Astrocyte (in vitro differentiated cells and primary cell): ENCODE measurements at regions not wholly inside any gene's neighbourhood (a gene's known extent, or its start where the extent isn't known, plus 50 kb on each side); places are given as distances from the start of the nearest gene placed in this dataset.
A peak's percentile ranks its signal among the peaks of the same experiment; 100 is the strongest.

Experiments used
- DNase-seq: peaks from one replicate; pipeline ENCODE4 v3.0.0-alpha.2; 2010; ENCODE audit warnings: low read depth
- FAIRE-seq: peaks from 2 replicates; lab custom pipeline; 2011; peaks lifted over from hg19 to GRCh38; lab: Jason Lieb, UNC
- H2AFZ ChIP-seq: 2 replicates; pipeline ENCODE4 v1.6.0; 2012; ENCODE audit warnings: low read depth, low read length, inconsistent platforms
- H3K27ac ChIP-seq: 2 replicates; pipeline ENCODE4 v1.5.1; 2011; ENCODE audit warnings: low read depth, low read length, inconsistent platforms
- H3K27me3 ChIP-seq: 2 replicates; pipeline ENCODE4 v1.6.0; 2011; ENCODE audit warnings: low read length, inconsistent platforms; ENCODE audit not compliant: insufficient read depth
- H3K36me3 ChIP-seq: 2 replicates; pipeline ENCODE4 v1.5.1; 2011; ENCODE audit warnings: low read length, inconsistent platforms; ENCODE audit not compliant: insufficient read depth
- H3K4me1 ChIP-seq: 2 replicates; pipeline ENCODE4 v1.5.1; 2011; ENCODE audit warnings: low read length, inconsistent platforms; ENCODE audit not compliant: insufficient read depth
- H3K4me2 ChIP-seq: 2 replicates; pipeline ENCODE4 v1.6.0; 2012; ENCODE audit warnings: low read length, inconsistent platforms
- H3K4me3 ChIP-seq: 2 replicates; pipeline ENCODE4 v1.5.1; 2011; ENCODE audit warnings: low read depth, mild to moderate bottlenecking, low read length, inconsistent platforms; ENCODE audit not compliant: insufficient read depth
- H3K79me2 ChIP-seq: 2 replicates; pipeline ENCODE4 v1.6.0; 2012; ENCODE audit warnings: mild to moderate bottlenecking, low read length, inconsistent platforms; ENCODE audit not compliant: insufficient read depth
- H3K9ac ChIP-seq: 2 replicates; pipeline ENCODE4 v1.6.0; 2012; ENCODE audit warnings: mild to moderate bottlenecking, low read length, inconsistent platforms
- H3K9me3 ChIP-seq: 2 replicates; pipeline ENCODE4 v1.5.1; 2012; ENCODE audit warnings: low read depth, mild to moderate bottlenecking, low read length, inconsistent platforms; ENCODE audit not compliant: insufficient read depth
- H4K20me1 ChIP-seq: 2 replicates; pipeline ENCODE4 v1.6.0; 2012; ENCODE audit warnings: low read length, inconsistent platforms; ENCODE audit not compliant: insufficient read depth
- H3K27ac Mint-ChIP-seq: one replicate; pipeline ENCODE4 v1.8.0; 2021; ENCODE audit warnings: mild to moderate bottlenecking, mixed read lengths; ENCODE audit not compliant: unreplicated experiment
- H3K27me3 Mint-ChIP-seq: one replicate; pipeline ENCODE4 v1.8.0; 2021; ENCODE audit warnings: low read depth, mixed read lengths; ENCODE audit not compliant: unreplicated experiment
- H3K36me3 Mint-ChIP-seq: one replicate; pipeline ENCODE4 v1.8.0; 2021; ENCODE audit warnings: low read depth, mixed read lengths; ENCODE audit not compliant: unreplicated experiment
- H3K4me1 Mint-ChIP-seq: one replicate; pipeline ENCODE4 v1.8.0; 2021; ENCODE audit warnings: low read depth, mixed read lengths; ENCODE audit not compliant: unreplicated experiment
- H3K4me3 Mint-ChIP-seq: one replicate; pipeline ENCODE4 v1.8.0; 2021; ENCODE audit warnings: mild to moderate bottlenecking, moderate library complexity, mixed read lengths; ENCODE audit not compliant: unreplicated experiment
- H3K9me3 Mint-ChIP-seq: one replicate; pipeline ENCODE4 v1.8.0; 2021; ENCODE audit warnings: mild to moderate bottlenecking, mixed read lengths; ENCODE audit not compliant: unreplicated experiment
- EZH2 ChIP-seq: IDR thresholded peaks from 2 replicates; pipeline ENCODE4 v1.6.1; 2012; ENCODE audit warnings: mild to moderate bottlenecking, low read length, inconsistent platforms; ENCODE audit not compliant: insufficient read depth
- TF ChIP-seq, protein P1 (sequence below): IDR thresholded peaks from 2 replicates; pipeline ENCODE4 v1.5.1; 2011; ENCODE audit warnings: low read depth, mild to moderate bottlenecking, inconsistent platforms, low read length, moderate library complexity; ENCODE audit not compliant: insufficient read depth

DNA sequence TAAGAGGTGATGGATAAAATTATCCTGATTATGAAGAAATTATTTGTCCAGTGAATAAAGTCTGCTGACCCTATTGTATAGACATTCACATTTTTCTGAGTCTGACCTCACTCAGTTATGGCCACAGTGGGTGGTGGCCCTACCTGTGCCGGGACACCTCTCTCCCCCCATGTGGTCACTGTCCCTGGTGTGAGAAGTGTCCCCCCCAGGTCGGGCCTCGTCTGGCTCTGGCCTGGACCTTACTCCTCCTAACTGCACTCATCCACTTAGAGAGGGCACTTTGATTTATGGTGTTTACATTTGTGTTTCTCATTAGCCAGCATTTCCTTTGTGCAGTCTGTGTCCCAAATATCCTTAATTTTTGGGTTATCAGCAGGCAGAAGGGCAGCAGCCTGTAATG, 59.6 kb upstream of the ZNF32 start:
- Histone ChIP-seq H3K79me2 (no peaks in the 10 kb centered on the region), H3K36me3 (no peaks in the 10 kb centered on the region), H3K9ac (no peak overlapping the region), H4K20me1 (no peaks in the 10 kb centered on the region), H3K9me3 (no peaks in the 10 kb centered on the region), H3K4me2 (no peak overlapping the region), H3K27me3 (no peaks in the 10 kb centered on the region), H3K4me3 (no peak overlapping the region), H2AFZ (no peak overlapping the region), H3K27ac (no peak overlapping the region), H3K4me1 (no peaks in the 10 kb centered on the region)
- TF ChIP-seq, protein P1, sequence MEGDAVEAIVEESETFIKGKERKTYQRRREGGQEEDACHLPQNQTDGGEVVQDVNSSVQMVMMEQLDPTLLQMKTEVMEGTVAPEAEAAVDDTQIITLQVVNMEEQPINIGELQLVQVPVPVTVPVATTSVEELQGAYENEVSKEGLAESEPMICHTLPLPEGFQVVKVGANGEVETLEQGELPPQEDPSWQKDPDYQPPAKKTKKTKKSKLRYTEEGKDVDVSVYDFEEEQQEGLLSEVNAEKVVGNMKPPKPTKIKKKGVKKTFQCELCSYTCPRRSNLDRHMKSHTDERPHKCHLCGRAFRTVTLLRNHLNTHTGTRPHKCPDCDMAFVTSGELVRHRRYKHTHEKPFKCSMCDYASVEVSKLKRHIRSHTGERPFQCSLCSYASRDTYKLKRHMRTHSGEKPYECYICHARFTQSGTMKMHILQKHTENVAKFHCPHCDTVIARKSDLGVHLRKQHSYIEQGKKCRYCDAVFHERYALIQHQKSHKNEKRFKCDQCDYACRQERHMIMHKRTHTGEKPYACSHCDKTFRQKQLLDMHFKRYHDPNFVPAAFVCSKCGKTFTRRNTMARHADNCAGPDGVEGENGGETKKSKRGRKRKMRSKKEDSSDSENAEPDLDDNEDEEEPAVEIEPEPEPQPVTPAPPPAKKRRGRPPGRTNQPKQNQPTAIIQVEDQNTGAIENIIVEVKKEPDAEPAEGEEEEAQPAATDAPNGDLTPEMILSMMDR = no peak
- no peak for TF ChIP-seq EZH2
- FAIRE-seq (no peak), DNase-seq (no peak)
- Mint-ChIP-seq H3K9me3 (no peaks in the 10 kb centered on the region), H3K4me1 (peaks cover 12% of the 10 kb centered on the region), H3K36me3 (no peaks in the 10 kb centered on the region), H3K27me3 (peaks cover 24% of the 10 kb centered on the region), H3K4me3 (no peak overlapping the region), H3K27ac (no peak overlapping the region)

DNA sequence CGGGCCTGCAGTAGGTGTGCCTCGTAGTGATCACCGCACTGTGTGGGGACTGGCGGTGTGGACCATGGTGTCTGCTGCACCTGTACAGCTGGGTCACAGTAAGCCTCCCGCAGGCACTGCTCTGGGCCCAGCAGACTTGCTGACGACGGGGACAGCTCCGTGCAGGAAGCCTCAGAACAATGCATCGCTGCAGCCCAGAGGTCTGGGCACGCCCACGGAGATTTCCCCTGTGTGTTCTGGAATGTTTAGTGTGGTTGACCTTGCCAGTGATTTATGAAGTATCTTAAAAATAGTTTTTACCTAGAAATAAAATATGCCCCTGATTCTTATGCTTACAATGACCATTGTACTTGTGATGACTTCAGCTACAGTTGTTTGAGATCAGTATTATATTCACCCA, 59.1 kb upstream of the ZNF32 start:
- Histone ChIP-seq H3K27me3 (no peaks in the 10 kb centered on the region), H3K27ac (no peak overlapping the region), H3K36me3 (no peaks in the 10 kb centered on the region), H2AFZ (no peak overlapping the region), H3K9ac (no peak overlapping the region), H4K20me1 (no peaks in the 10 kb centered on the region), H3K4me1 (no peaks in the 10 kb centered on the region), H3K79me2 (no peaks in the 10 kb centered on the region), H3K4me3 (no peak overlapping the region), H3K9me3 (no peaks in the 10 kb centered on the region), H3K4me2 (no peak overlapping the region)
- H3K4me3 Mint-ChIP-seq = no peak overlapping the region
- no peaks in the 10 kb centered on the region for H3K36me3 Mint-ChIP-seq
- H3K9me3 Mint-ChIP-seq = no peaks in the 10 kb centered on the region
- TF ChIP-seq, protein P1 = no peak
- no peak for TF ChIP-seq EZH2
- H3K4me1 Mint-ChIP-seq = peaks cover 12% of the 10 kb centered on the region
- FAIRE-seq (no peak), DNase-seq (peak; percentile 72)
- H3K27me3 Mint-ChIP-seq = peaks cover 24% of the 10 kb centered on the region
- no peak overlapping the region for H3K27ac Mint-ChIP-seq

DNA sequence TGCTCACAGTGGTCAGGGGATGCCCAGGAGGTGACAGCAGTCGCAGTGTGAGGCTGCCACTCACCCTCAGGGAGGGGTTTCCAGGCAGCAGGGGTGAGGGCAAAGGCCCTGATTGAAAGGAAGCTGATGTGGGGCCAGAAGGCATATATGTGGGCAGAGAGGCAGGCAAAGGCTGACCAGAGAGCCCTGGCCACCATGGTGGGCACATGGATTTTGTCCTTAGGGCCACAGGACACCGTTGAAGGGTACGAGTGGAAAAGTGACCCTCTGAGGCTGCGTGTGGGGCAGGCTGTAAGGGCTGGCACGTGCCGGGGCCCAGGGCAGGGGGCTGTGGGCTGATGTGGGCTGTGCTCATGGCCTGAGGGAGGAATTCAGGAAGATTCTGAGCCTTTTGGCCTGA, 57.5 kb upstream of the ZNF32 start:
- peaks cover 15% of the 10 kb centered on the region for H3K27me3 Mint-ChIP-seq
- no peak for TF ChIP-seq EZH2
- TF ChIP-seq, protein P1 = no peak
- Histone ChIP-seq H3K4me1 (no peaks in the 10 kb centered on the region), H3K4me2 (no peak overlapping the region), H3K79me2 (no peaks in the 10 kb centered on the region), H3K9me3 (no peaks in the 10 kb centered on the region), H4K20me1 (no peaks in the 10 kb centered on the region), H3K36me3 (no peaks in the 10 kb centered on the region), H2AFZ (no peak overlapping the region), H3K9ac (no peak overlapping the region), H3K4me3 (no peak overlapping the region), H3K27ac (no peak overlapping the region), H3K27me3 (no peaks in the 10 kb centered on the region)
- no peak for DNase-seq
- H3K36me3 Mint-ChIP-seq = no peaks in the 10 kb centered on the region
- no peaks in the 10 kb centered on the region for H3K9me3 Mint-ChIP-seq
- H3K4me1 Mint-ChIP-seq = peaks cover 12% of the 10 kb centered on the region
- H3K4me3 Mint-ChIP-seq = no peak overlapping the region
- no peak overlapping the region for H3K27ac Mint-ChIP-seq
- FAIRE-seq = no peak
